Heart left ventricle (tissue), 16 donors: ENCODE measurements at regions not wholly inside any gene's neighbourhood (a gene's known extent, or its start where the extent isn't known, plus 50 kb on each side); places are given as distances from the start of the nearest gene placed in this dataset.
A peak's percentile ranks its signal among the peaks of the same experiment; 100 is the strongest.
"Not testable (repeated sequence)": the region's sequence is repeated elsewhere in the genome, so short reads cannot be mapped to it uniquely, and the experiment has no call there.

ENCODE experiments used
- ATAC-seq, 4 donors: fragments of 200-7000 bp; cut with Tn5 transposase; one replicate each; pipeline ENCODE4 v1.9.1; 2020 to 2022; ENCODE audit warnings: moderate library complexity in 4 of 4, mild to moderate bottlenecking in 3 of 4, moderate number of reproducible peaks in 1 of 4
- DNase-seq, 5 donors: peaks; one replicate each; pipeline ENCODE4 v3.0.0-alpha.2; 2020
- H3K27ac ChIP-seq, 12 donors: fragments of 200-600 bp; sonication (generic) in 4 of 12; one replicate each; pipeline versions ENCODE4 v1.5.0 to v1.8.0; 2016 to 2022; ENCODE audit warnings: mild to moderate bottlenecking in 2 of 12
- H3K27me3 ChIP-seq, 9 donors: fragments of 200-600 bp; sonication (generic) in 2 of 9; one replicate each; pipeline versions ENCODE4 v1.5.1 to v1.8.0; 2016 to 2022; ENCODE audit warnings: mild to moderate bottlenecking in 3 of 9
- H3K36me3 ChIP-seq, 9 donors: fragments of 200-600 bp; sonication (generic) in 2 of 9; one replicate each; pipeline versions ENCODE4 v1.5.0 to v1.8.0; 2018 to 2022; ENCODE audit warnings: mild to moderate bottlenecking in 2 of 9
- H3K4me1 ChIP-seq, 12 donors: fragments of 200-600 bp; sonication (generic) in 4 of 12; one replicate each; pipeline versions ENCODE4 v1.5.0 to v1.8.0; 2016 to 2022; ENCODE audit warnings: mild to moderate bottlenecking in 3 of 12
- H3K4me3 ChIP-seq, 12 donors: fragments of 200-600 bp; sonication (generic) in 4 of 12; one replicate each; pipeline versions ENCODE4 v1.5.0 to v1.8.0; 2017 to 2022; ENCODE audit warnings: mild to moderate bottlenecking in 9 of 12, moderate library complexity in 4 of 12
- H3K9me3 ChIP-seq, 12 donors: fragments of 200-600 bp; sonication (generic) in 4 of 12; one replicate each; pipeline versions ENCODE4 v1.5.0 to v1.8.0; 2016 to 2022; ENCODE audit warnings: mild to moderate bottlenecking in 1 of 12
- CTCF ChIP-seq, 12 donors: fragments of 200-600 bp; sonication (generic) in 4 of 12; IDR thresholded peaks; one replicate each; pipeline versions ENCODE4 v1.5.0 to v1.8.0; 2018 to 2022; ENCODE audit warnings: antibody characterized with exemption in 12 of 12, mild to moderate bottlenecking in 5 of 12
- POLR2A ChIP-seq, 2 donors: fragments of 450-650 bp; IDR thresholded peaks; one replicate each; pipeline ENCODE4 v1.6.1; 2017; ENCODE audit warnings: antibody characterized with exemption in 2 of 2, mild to moderate bottlenecking in 2 of 2, moderate library complexity in 2 of 2
- WGBS, 4 donors: extraction: QIAGEN DNeasy Blood & Tissue Kit in 2 of 4; methylation state at CpG; one replicate each; pipeline versions ENCODE4 v1.1.5 to v1.1.7; 2013 to 2018; 5-methylcytosine and 5-hydroxymethylcytosine counted together
- intact Hi-C, 10 donors: fragments of 100-400 bp; cut with DNase I; formaldehyde crosslinking; loops; one replicate each; pipeline versions ENCODE4 v1.11.1 to v1.14.2; 2022
- donor health status: ischemic (EF 13 %, LVEDD 7.1; RV severe dilation, severe dysfunction).
- donor health status: healthy with polysubstance abuse.
- donor health status: DM: no; HTN: yes; CAD: no.
- donor health status: DM: no; HTN: no; CAD: no.
- donor health status: ischemic (EF 25% LVEDD 6.9; RV normal size, moderate dysfunction).
- donor health status: ischemic (EF 25% LVEDD 5.7; RV mildly dilated, moderate dysfunction).
- donor health status: healthy.
- donor health status: DM: yes; HTN: yes; CAD: no.
- donor health status: ischemic (EF 35%, LVEDD 5.7; RV mildly dilated, moderate dysfunction).
- donor health status: nonischemic (EF 11% LVEDD 7.7; RV severe dilation, severe dysfunction).
- donor health status: DM: yes; HTN: yes; CAD: no.
- donor health status: PGD.
- donor health status: ischemic (EF 29% LVEDD 5.4; RV normal size, mild dysfunction).
- donor health status: nonischemic (EF 23%, LVEDD 6.1; RV moderate dilation, normal function).

GRCh38 chr15:34528055-34528754 is 55.2 kb downstream of the GOLGA8B start:
- H3K27me3 ChIP-seq, DNase-seq, H3K27ac ChIP-seq, H3K9me3 ChIP-seq, H3K36me3 ChIP-seq, H3K4me1 ChIP-seq, H3K4me3 ChIP-seq: not testable (repeated sequence)
- intact Hi-C loops = loop anchor here in 1 of 10 donors (10.0 kb wide), 1 partner anchor 57 kb away; the partner anchor contains the start of gene GOLGA8B
- WGBS, 4 donors = no CpG with 5 or more reads among the region's 20 CpGs
- peak; percentile 65 to 85 (median 78) for ATAC-seq

GRCh38 chr15:34527641-34528040 is 55.8 kb downstream of the GOLGA8B start:
- H3K27ac ChIP-seq, H3K36me3 ChIP-seq, H3K4me3 ChIP-seq, DNase-seq, H3K9me3 ChIP-seq, H3K27me3 ChIP-seq, H3K4me1 ChIP-seq: not testable (repeated sequence)
- ATAC-seq = peak in 2 of 4 donors; percentile 9 to 69
- 87% methylated on average over 6 of the region's 13 CpGs; no CpG with 5 or more reads in 3 of the 4 donors for WGBS, 4 donors
- intact Hi-C loops = loop anchor here in 1 of 10 donors (10.0 kb wide), 1 partner anchor 57 kb away; the partner anchor contains the start of gene GOLGA8B

- not testable (repeated sequence) for H3K36me3 ChIP-seq, H3K27me3 ChIP-seq, H3K27ac ChIP-seq, H3K4me1 ChIP-seq, H3K9me3 ChIP-seq, H3K4me3 ChIP-seq, DNase-seq
- intact Hi-C loops = loop anchor here in 2 of 10 donors (5.0 to 10.0 kb wide), 2 partner anchors 61 to 63 kb away; partner anchors contain the start of gene GOLGA8B (in 1 of the 2)
- WGBS, 4 donors = 30 to 88% methylated on average over 5 to 8 of the region's 12 CpGs; no CpG with 5 or more reads in 2 of the 4 donors
- ATAC-seq = peak in 1 of 4 donors; percentile 35
- TF ChIP-seq CTCF (IDR thresholded peaks at IDR 0.05) = peak in 4 of 12 donors; percentile 14 to 36 (median 25)
Measured at GRCh38 chr15:34523849-34524248, 59.6 kb downstream of the GOLGA8B start.

- H3K36me3 ChIP-seq, H3K27me3 ChIP-seq, H3K4me1 ChIP-seq, H3K27ac ChIP-seq, DNase-seq, H3K4me3 ChIP-seq, H3K9me3 ChIP-seq: not testable (repeated sequence)
- intact Hi-C loops = loop anchor here in 2 of 10 donors (5.0 to 10.0 kb wide), 2 partner anchors 62 to 65 kb away; partner anchors contain the start of gene GOLGA8B (in 1 of the 2)
- ATAC-seq = peak in 2 of 4 donors; percentile 20 to 31
- 70 to 87% (median 78%) methylated on average over 5 to 9 of the region's 12 CpGs for WGBS, 4 donors
Measured at GRCh38 chr15:34522601-34523000, 60.9 kb downstream of the GOLGA8B start.

GRCh38 chr15:34521802-34522485 is 61.5 kb downstream of the GOLGA8B start:
- not testable (repeated sequence) for H3K9me3 ChIP-seq, H3K27me3 ChIP-seq, H3K4me1 ChIP-seq, H3K36me3 ChIP-seq, H3K4me3 ChIP-seq, H3K27ac ChIP-seq
- 34 to 42% (median 41%) methylated on average over 7 to 10 of the region's 10 CpGs; no CpG with 5 or more reads in 1 of the 4 donors for WGBS, 4 donors
- ATAC-seq (peak in 3 of 4 donors; percentile 37 to 77 (median 48)), DNase-seq (peak in 1 of 5 donors; percentile 48)
- intact Hi-C loops = loop anchor here in 2 of 10 donors (5.0 to 10.0 kb wide), 2 partner anchors 63 to 65 kb away; partner anchors contain the start of gene GOLGA8B (in 1 of the 2)

GRCh38 chr15:34520566-34520965 is 62.9 kb downstream of the GOLGA8B start:
- TF ChIP-seq CTCF (IDR thresholded peaks at IDR 0.05) (no peak), POLR2A (IDR thresholded peaks at IDR 0.05) (no peak)
- Histone ChIP-seq H3K4me3 (no peak overlapping the region), H3K36me3 (no peaks in the 10 kb centered on the region), H3K27me3 (no peaks in the 10 kb centered on the region), H3K9me3 (no peaks in the 10 kb centered on the region), H3K27ac (no peak overlapping the region), H3K4me1 (peaks cover 0 to 5% (median 0%) of the 10 kb centered on the region in 12 donors)
- ATAC-seq (no peak), DNase-seq (peak in 1 of 5 donors; percentile 51)
- intact Hi-C loops = loop anchor here in 2 of 10 donors (5.0 to 10.0 kb wide), 2 partner anchors 64 to 67 kb away; partner anchors contain the start of gene GOLGA8B (in 1 of the 2)
- 67 to 79% (median 77%) methylated on average over 11 of the region's 11 CpGs for whole genome bisulfite sequencing, 4 donors

GRCh38 chr15:34520010-34520409 is 63.4 kb downstream of the GOLGA8B start:
- not testable (repeated sequence) for H3K27ac ChIP-seq, H3K27me3 ChIP-seq, H3K36me3 ChIP-seq, H3K9me3 ChIP-seq, H3K4me1 ChIP-seq, ATAC-seq, H3K4me3 ChIP-seq
- intact Hi-C loops = loop anchor here in 2 of 10 donors (5.0 to 10.0 kb wide), 2 partner anchors 65 to 67 kb away; partner anchors contain the start of gene GOLGA8B (in 1 of the 2)
- peak in 1 of 5 donors; percentile 44 for DNase-seq
- WGBS, 4 donors = 83 to 90% (median 86%) methylated on average over 7 of the region's 7 CpGs
